ENCODE measurements at regions not wholly inside any gene's neighbourhood (a gene's known extent, or its start where the extent isn't known, plus 50 kb on each side); places are given as distances from the start of the nearest gene placed in this dataset.

- no peak for TF ChIP-seq RAD21 (IDR thresholded peaks at IDR 0.05; ENCODE audit: low read depth)
- TF ChIP-seq TAF1 (IDR thresholded peaks at IDR 0.05; ENCODE audit: low read depth) = no peak
Observed at GRCh38 chr9:82180711-82181110, 192.1 kb downstream of the SPATA31D1 start.

All from Ishikawa (cell line).